Retina (tissue), 1 donor: ENCODE measurements at regions not wholly inside any gene's neighbourhood (a gene's known extent, or its start where the extent isn't known, plus 50 kb on each side); places are given as distances from the start of the nearest gene placed in this dataset.

ENCODE experiments used
- DNase-seq: peaks from one replicate; pipeline ENCODE4 v3.0.0-alpha.2; 2016

GRCh38 chr15:70504299-70504951 lies 258.9 kb downstream of the UACA start:
- no peak for DNase-seq

- DNase-seq: no peak
These were observed 259.5 kb downstream of the UACA start for GRCh38 chr15:70503798-70504298.

GRCh38 chr15:70503073-70503745 lies 260.1 kb downstream of the UACA start:
- no peak for DNase-seq

GRCh38 chr15:70502529-70502928 lies 260.8 kb downstream of the UACA start:
- DNase-seq: no peak

- DNase-seq: no peak
These were observed 261.5 kb downstream of the UACA start for GRCh38 chr15:70501849-70502248.

GRCh38 chr15:70501121-70501727 lies 262.1 kb downstream of the UACA start:
- DNase-seq: no peak

GRCh38 chr15:70499791-70500190 lies 263.6 kb downstream of the UACA start:
- no peak for DNase-seq

- DNase-seq: no peak
These were observed 265.2 kb downstream of the UACA start for GRCh38 chr15:70498096-70498626.

GRCh38 chr15:70497661-70498060 lies 265.7 kb downstream of the UACA start:
- DNase-seq: no peak

- DNase-seq: no peak
These were observed 267.3 kb downstream of the UACA start for GRCh38 chr15:70495991-70496599.

- no peak for DNase-seq
These were observed 268.3 kb downstream of the UACA start for GRCh38 chr15:70494852-70495571.

- no peak for DNase-seq
These were observed 268.9 kb downstream of the UACA start for GRCh38 chr15:70494517-70494851.

GRCh38 chr15:70493787-70494516 lies 269.4 kb downstream of the UACA start:
- no peak for DNase-seq

- DNase-seq: no peak
These were observed 270.0 kb downstream of the UACA start for GRCh38 chr15:70493376-70493775.

GRCh38 chr15:70492240-70493177 lies 270.8 kb downstream of the UACA start:
- no peak for DNase-seq

- no peak for DNase-seq
These were observed 271.7 kb downstream of the UACA start for GRCh38 chr15:70491641-70492040.

- DNase-seq: no peak
These were observed 272.1 kb downstream of the UACA start for GRCh38 chr15:70491201-70491621.

- DNase-seq: no peak
These were observed 272.6 kb downstream of the UACA start for GRCh38 chr15:70490838-70491155.

GRCh38 chr15:70490148-70490837 lies 273.1 kb downstream of the UACA start:
- DNase-seq: no peak
